HepG2 (cell line): ENCODE measurements at regions not wholly inside any gene's neighbourhood (a gene's known extent, or its start where the extent isn't known, plus 50 kb on each side); places are given as distances from the start of the nearest gene placed in this dataset.
A peak's percentile ranks its signal among the peaks of the same experiment; 100 is the strongest.

Experiments
- ATF4 ChIP-seq, 2 experiments: fragments of 450-650 bp in 1 of 2; sonication (generic) in 1 of 2; formaldehyde crosslinking; IDR thresholded peaks; 2 replicates each; pipeline versions ENCODE4 v1.5.0 to v1.8.0; 2020 to 2022; ENCODE audit warnings: mild to moderate bottlenecking in 1 of 2, missing genetic modification reagents in 1 of 2
- CSRNP2 ChIP-seq: sonication (generic); formaldehyde crosslinking; conservative IDR thresholded peaks from 2 replicates; pipeline ENCODE4 v1.8.0; 2022; ENCODE audit warnings: low read depth, missing genetic modification reagents
- DR1 ChIP-seq: sonication (generic); formaldehyde crosslinking; IDR thresholded peaks from 2 replicates; pipeline ENCODE4 v1.8.0; 2021; ENCODE audit warnings: mild to moderate bottlenecking, missing genetic modification reagents, inconsistent platforms
- DZIP1 ChIP-seq: sonication (generic); formaldehyde crosslinking; IDR thresholded peaks from 2 replicates; pipeline ENCODE4 v1.5.0; 2020; ENCODE audit warnings: mild to moderate bottlenecking, missing genetic modification reagents
- GATAD2A ChIP-seq: IDR thresholded peaks from 2 replicates; pipeline ENCODE4 v1.6.1; 2016
- HMG20A ChIP-seq: IDR thresholded peaks from 2 replicates; pipeline ENCODE4 v1.6.1; 2016; ENCODE audit warnings: borderline replicate concordance
- PBX3 ChIP-seq: sonication (generic); formaldehyde crosslinking; IDR thresholded peaks from 2 replicates; pipeline ENCODE4 v1.8.1; 2023; ENCODE audit warnings: missing genetic modification reagents, inconsistent platforms, borderline replicate concordance
- ZBTB40 ChIP-seq, 2 experiments: fragments of 450-650 bp in 1 of 2; sonication (generic) in 1 of 2; formaldehyde crosslinking in 1 of 2; IDR thresholded peaks; 2 replicates each; pipeline versions ENCODE4 v1.6.1 to v1.8.0; 2016 to 2022; ENCODE audit warnings: antibody characterized with exemption in 1 of 2, mild to moderate bottlenecking in 1 of 2, missing genetic modification reagents in 1 of 2
- ZKSCAN5 ChIP-seq: sonication (generic); formaldehyde crosslinking; IDR thresholded peaks from 2 replicates; pipeline ENCODE4 v1.5.1; 2020; ENCODE audit warnings: mild to moderate bottlenecking, missing genetic modification reagents
- ZNF33A ChIP-seq: sonication (generic); formaldehyde crosslinking; IDR thresholded peaks from 2 replicates; pipeline ENCODE4 v1.5.1; 2020; ENCODE audit warnings: missing genetic modification reagents, mild to moderate bottlenecking, moderate library complexity, borderline replicate concordance
- ZNF709 ChIP-seq: sonication (generic); formaldehyde crosslinking; IDR thresholded peaks from 2 replicates; pipeline ENCODE4 v1.5.0; 2020; ENCODE audit warnings: mild to moderate bottlenecking, missing genetic modification reagents
- ZNF790 ChIP-seq: sonication (generic); formaldehyde crosslinking; IDR thresholded peaks from 2 replicates; pipeline ENCODE4 v1.8.0; 2022; ENCODE audit warnings: missing genetic modification reagents, mild to moderate bottlenecking, borderline replicate concordance

GRCh38 chr6:6993503-6994237 is 114.1 kb upstream of the RREB1 start (continued):
- TF ChIP-seq CSRNP2 (CRISPR knock-in tag) (no peak), DR1 (CRISPR knock-in tag) (no peak), GATAD2A (CRISPR knock-in tag) (peak; percentile 81), ZNF790 (CRISPR knock-in tag) (no peak), ZKSCAN5 (CRISPR knock-in tag) (no peak), ZNF709 (no peak), ZNF33A (no peak), ZBTB40 (IDR thresholded peaks at IDR 0.05) (no peak), ZBTB40 (CRISPR knock-in tag; IDR thresholded peaks at IDR 0.05) (no peak), PBX3 (CRISPR knock-in tag) (no peak), ATF4 (CRISPR knock-in tag; IDR thresholded peaks at IDR 0.05) (peak in 1 of 2 experiments; percentile 72; a peak in 1 of 4 replicates), DZIP1 (CRISPR knock-in tag) (no peak), HMG20A (0 out of 2 replicates have a peak, but pooled peaks have one; percentile 17)
